ENCODE measurements at regions not wholly inside any gene's neighbourhood (a gene's known extent, or its start where the extent isn't known, plus 50 kb on each side); places are given as distances from the start of the nearest gene placed in this dataset.
"Not testable (repeated sequence)": the region's sequence is repeated elsewhere in the genome, so short reads cannot be mapped to it uniquely, and the experiment has no call there.

DNA sequence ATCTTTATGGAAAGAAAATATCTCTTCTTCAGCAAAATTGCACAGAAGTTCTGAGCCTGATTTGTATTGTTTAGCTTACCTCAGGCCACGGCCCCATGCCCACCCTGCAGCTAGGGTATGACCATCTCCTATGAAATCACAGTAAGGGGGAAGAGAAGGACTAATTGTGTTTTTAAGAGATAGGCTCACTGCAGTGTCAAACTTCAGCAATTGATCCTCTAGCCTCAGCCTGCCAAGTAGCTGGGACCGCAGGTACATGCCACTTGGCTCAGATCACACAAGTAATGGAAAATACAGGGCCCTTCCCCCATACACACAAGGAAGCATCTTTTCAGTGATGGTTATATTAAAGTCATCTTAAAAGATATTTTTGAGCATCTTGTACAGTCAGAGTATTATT lies 60.0 kb downstream of the DMAC1 start:
- in situ Hi-C loops (cut with HindIII; ENCODE audit: low sequenced_read_pairs), result no loop called here

DNA sequence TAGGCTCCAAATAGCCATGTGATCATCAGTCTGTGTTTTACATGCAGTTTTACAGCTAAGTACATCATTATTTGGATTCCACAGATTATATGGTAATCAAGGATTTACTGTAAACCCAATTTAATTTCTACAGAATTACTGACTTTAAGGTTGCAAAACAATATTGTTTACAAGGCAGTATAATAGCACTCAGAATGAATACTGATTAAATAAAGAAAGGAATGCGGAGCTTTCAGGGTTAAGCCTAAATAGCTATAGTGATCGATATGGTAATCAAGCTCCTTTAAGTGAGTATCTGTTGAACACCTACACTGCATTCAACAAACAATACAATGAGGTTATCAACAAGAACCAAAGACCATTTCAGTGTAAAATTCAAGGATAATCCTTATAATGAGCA lies 64.3 kb downstream of the DMAC1 start:
- in situ Hi-C loops (cut with HindIII; ENCODE audit: low sequenced_read_pairs), result no loop called here

- in situ Hi-C loops (cut with HindIII; ENCODE audit: low sequenced_read_pairs), result no loop called here
These were observed 69.5 kb downstream of the DMAC1 start for GRCh38 chr9:7730164-7730445.

GRCh38 chr9:7729371-7730163 lies 70.0 kb downstream of the DMAC1 start:
- in situ Hi-C loops (cut with HindIII; ENCODE audit: low sequenced_read_pairs), result loop anchor here (5.0 kb wide), 2 partner anchors 48 to 52 kb away; no protein-coding TSS in a partner anchor

DNA sequence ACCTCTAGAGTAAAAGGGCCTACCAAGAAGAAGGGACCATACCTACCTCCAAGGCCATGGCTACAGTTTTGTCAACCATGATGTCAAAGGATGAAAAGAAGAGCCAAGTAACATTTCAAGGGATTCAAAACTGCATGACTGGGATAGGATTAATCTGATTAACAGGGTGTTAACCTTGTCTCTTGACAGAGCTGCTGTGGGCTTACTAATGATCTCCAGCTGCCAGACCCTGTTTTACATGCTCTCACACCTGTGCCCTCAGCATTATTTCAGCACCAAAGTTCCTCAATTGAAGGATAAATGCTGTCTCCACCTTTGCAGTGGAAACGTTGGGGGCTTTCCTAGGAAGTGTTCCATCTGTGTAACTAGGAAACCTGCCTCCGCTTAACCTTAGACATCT lies 78.3 kb downstream of the DMAC1 start:
- in situ Hi-C loops (cut with HindIII; ENCODE audit: low sequenced_read_pairs), result no loop called here

GRCh38 chr9:7713088-7713487 lies 86.5 kb downstream of the DMAC1 start:
- in situ Hi-C loops (cut with HindIII; ENCODE audit: low sequenced_read_pairs), result not testable (repeated sequence)

GRCh38 chr9:7710686-7711085 lies 88.9 kb downstream of the DMAC1 start:
- in situ Hi-C loops (cut with HindIII; ENCODE audit: low sequenced_read_pairs), result no loop called here

DNA sequence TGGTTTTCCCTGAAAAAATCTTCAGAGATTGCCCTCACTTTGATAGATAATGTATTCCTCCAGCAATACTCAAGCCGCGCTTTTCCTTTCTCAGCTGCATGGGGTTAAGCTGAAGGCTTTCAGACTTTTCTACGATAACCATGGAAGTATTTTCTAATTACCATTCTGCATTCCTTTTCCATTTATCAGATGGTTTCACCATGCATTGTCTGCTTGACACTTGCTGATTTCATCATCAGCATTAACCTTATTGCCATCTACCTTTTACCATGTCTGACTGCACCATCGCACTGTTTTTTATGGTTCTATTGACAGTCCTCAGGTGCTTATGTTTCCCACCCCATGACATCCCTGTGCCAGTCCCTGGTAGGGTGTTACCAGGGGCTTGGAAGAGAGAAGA lies 91.6 kb downstream of the DMAC1 start:
- in situ Hi-C loops (cut with HindIII; ENCODE audit: low sequenced_read_pairs), result no loop called here

DNA sequence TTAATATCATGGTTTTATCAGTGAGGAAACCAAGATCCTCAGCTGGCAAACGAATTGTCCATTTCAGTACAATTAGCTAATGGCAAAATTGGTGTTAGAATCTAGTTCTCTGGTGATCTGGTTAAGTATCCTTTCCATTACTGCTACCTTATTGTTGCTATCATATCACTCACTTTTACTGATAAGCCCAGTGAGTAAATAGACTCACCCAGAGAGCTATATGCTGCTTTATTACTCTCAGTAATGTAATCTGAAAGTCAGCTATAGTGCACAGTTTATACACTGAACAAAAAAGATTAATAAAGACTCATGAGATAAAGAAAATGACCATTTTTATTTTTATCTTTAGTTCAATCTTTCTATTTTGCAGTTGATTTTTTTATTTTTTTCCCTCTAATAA lies 95.0 kb downstream of the DMAC1 start:
- in situ Hi-C loops (cut with HindIII; ENCODE audit: low sequenced_read_pairs), result no loop called here

GRCh38 chr9:7691909-7692308 lies 107.7 kb downstream of the DMAC1 start:
- in situ Hi-C loops (cut with HindIII; ENCODE audit: low sequenced_read_pairs), result no loop called here

GRCh38 chr9:7690014-7690413 lies 109.6 kb downstream of the DMAC1 start:
- in situ Hi-C loops (cut with HindIII; ENCODE audit: low sequenced_read_pairs), result no loop called here

DNA sequence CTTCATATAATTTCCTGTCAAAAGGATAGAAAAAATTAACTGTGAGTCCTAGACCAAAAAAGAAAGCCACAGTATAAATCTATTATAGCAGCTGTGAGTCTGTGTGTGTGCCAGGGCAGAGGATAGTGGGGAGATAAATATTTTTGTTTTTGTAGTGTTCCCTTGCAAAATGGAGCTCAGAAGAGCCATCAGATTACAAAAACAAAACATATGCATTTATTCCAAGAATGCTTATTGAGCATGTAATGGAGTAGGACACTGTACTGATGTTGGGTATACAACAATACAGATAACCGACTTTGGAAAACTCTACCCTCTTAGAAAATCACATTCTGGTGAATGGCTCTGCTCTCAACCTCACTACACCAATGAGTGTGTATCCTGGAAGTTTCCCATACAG lies 111.0 kb downstream of the DMAC1 start:
- in situ Hi-C loops (cut with HindIII; ENCODE audit: low sequenced_read_pairs), result no loop called here

DNA sequence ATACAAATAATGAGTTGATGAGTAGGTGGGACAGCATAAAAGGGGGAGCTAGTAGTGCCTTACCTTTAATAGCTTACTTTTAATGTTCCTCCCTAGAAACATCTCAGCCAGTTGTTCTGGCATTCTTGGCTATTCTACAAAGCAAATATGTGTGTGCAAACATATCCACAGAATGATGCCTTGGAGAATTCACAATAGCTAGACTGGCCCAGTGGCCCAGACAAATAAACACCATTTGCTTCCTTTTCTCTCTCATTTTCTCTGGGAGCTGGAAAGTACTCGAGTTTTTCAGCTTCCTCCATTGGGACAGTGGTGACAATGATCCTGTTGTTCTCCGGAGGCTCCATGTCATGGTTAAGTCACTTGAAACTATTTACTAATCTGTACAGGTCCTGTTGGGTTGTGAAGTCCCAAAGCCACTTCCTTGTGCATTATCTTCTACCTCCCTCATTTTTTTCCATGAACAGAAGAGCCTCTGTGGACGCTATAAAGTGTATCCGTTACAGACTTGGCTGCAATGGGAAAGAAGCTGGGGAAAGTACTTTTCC lies 122.9 kb downstream of the DMAC1 start:
- in situ Hi-C loops (cut with HindIII; ENCODE audit: low sequenced_read_pairs), result loop anchor here (5.0 kb wide), 1 partner anchor 51 kb away; no protein-coding TSS in a partner anchor

GRCh38 chr9:7671847-7672246 lies 127.7 kb downstream of the DMAC1 start:
- in situ Hi-C loops (cut with HindIII; ENCODE audit: low sequenced_read_pairs), result no loop called here

DNA sequence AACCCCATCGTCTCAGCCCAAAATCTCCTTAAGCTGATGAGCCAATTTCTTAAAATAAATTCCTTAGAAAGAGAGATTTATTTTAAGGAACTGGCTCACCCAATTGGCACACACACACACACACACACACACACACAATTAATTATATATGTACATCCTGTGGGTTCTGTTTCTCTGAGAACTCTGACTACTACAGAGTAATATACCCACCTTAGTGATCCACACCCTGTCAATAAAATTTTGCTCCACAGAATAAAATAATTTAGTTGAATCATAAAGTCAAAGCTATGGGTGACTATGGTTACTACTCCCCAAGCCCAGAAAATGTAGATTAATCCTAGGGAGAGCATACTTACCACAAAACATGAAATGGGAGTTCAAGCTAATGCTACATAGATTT lies 131.0 kb downstream of the DMAC1 start:
- in situ Hi-C loops (cut with HindIII; ENCODE audit: low sequenced_read_pairs), result no loop called here

DNA sequence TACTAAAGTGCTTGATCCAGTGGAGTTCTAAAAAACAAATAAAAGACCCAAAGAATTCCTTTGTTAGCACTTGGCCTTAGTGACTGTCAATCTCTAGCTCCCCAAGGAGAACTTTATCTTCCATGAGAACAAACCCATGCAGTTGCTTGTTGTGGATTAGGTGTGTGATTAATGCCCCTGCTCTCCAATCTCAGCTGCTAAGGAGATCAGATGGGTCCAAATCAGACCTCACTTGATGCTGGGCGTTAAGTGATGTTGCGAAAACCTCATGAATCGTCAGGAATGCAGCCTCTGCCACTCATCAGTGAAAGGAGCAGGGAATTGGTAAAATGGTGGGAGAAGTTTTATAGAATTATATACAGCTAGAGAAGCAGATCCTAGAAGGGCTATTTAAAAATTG lies 133.7 kb downstream of the DMAC1 start:
- in situ Hi-C loops (cut with HindIII; ENCODE audit: low sequenced_read_pairs), result no loop called here

GRCh38 chr9:7659766-7660165 lies 139.8 kb downstream of the DMAC1 start:
- in situ Hi-C loops (cut with HindIII; ENCODE audit: low sequenced_read_pairs), result no loop called here

GRCh38 chr9:7656636-7657035 lies 142.9 kb downstream of the DMAC1 start:
- in situ Hi-C loops (cut with HindIII; ENCODE audit: low sequenced_read_pairs), result no loop called here

- in situ Hi-C loops (cut with HindIII; ENCODE audit: low sequenced_read_pairs), result no loop called here
These were observed 146.3 kb downstream of the DMAC1 start for GRCh38 chr9:7653262-7653661.

- in situ Hi-C loops (cut with HindIII; ENCODE audit: low sequenced_read_pairs), result no loop called here
These were observed 159.3 kb downstream of the DMAC1 start for GRCh38 chr9:7640231-7640630.

GRCh38 chr9:7639471-7639870 lies 160.1 kb downstream of the DMAC1 start:
- in situ Hi-C loops (cut with HindIII; ENCODE audit: low sequenced_read_pairs), result no loop called here

DNA sequence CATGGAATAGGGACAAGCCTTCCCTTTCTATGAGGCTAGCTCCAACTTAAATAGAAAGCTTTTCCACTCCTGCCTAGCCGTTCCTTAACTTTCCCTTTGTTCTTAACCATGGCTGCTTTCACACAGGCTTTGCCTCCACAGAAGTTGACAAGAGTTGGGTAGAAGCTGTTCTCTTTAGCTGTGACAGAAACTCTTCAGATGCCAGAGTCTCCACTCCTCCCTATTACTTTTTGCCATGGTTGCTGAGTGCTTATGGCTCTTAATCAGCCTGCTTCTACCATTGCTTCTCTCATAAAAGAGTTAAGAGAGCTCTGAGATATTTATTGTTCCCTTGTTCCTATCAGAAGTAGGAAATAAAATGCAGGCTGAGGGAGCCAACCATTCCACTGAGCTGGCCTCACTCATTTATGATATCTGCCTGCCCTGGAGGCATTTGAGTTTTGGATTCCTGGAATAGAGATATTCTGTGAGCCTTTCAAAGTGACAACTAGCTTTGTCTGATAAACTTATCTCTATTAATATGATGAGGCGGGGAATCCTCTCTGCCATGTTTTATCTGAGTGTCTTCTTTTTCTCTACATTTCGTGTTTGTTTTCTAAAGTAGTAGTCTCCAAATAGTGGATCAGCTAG lies 162.6 kb downstream of the DMAC1 start:
- in situ Hi-C loops (cut with HindIII; ENCODE audit: low sequenced_read_pairs), result no loop called here

Data from endothelial cell of hepatic sinusoid (primary cell).